ENCODE measurements at regions not wholly inside any gene's neighbourhood (a gene's known extent, or its start where the extent isn't known, plus 50 kb on each side); places are given as distances from the start of the nearest gene placed in this dataset.

- Histone ChIP-seq H3K27me3 (ENCODE audit: control insufficient read depth, insufficient read depth, low read length) (no peaks in the 10 kb centered on the region), H3K27ac (ENCODE audit: low read depth, low read length) (no peak overlapping the region), H3K9ac (ENCODE audit: low read depth, low read length) (no peak overlapping the region), H3K9me3 (ENCODE audit: control insufficient read depth, insufficient read depth, low read length) (no peaks in the 10 kb centered on the region), H3K36me3 (ENCODE audit: control insufficient read depth, insufficient read depth, low read length) (no peaks in the 10 kb centered on the region), H3K4me1 (ENCODE audit: control insufficient read depth, insufficient read depth, low read length) (no peaks in the 10 kb centered on the region), H3K4me3 (ENCODE audit: low read depth, low read length) (no peak overlapping the region)
These were observed 463.7 kb upstream of the SEMA3A start for GRCh38 chr7:84658286-84658685.

GRCh38 chr7:84654273-84654672, 459.7 kb upstream of the SEMA3A start:
- Histone ChIP-seq H3K4me1 (ENCODE audit: control insufficient read depth, insufficient read depth, low read length) (no peaks in the 10 kb centered on the region), H3K36me3 (ENCODE audit: control insufficient read depth, insufficient read depth, low read length) (no peaks in the 10 kb centered on the region), H3K9ac (ENCODE audit: low read depth, low read length) (no peak overlapping the region), H3K4me3 (ENCODE audit: low read depth, low read length) (no peak overlapping the region), H3K9me3 (ENCODE audit: control insufficient read depth, insufficient read depth, low read length) (no peaks in the 10 kb centered on the region), H3K27me3 (ENCODE audit: control insufficient read depth, insufficient read depth, low read length) (no peaks in the 10 kb centered on the region), H3K27ac (ENCODE audit: low read depth, low read length) (no peak overlapping the region)

- Histone ChIP-seq H3K27ac (ENCODE audit: low read depth, low read length) (no peak overlapping the region), H3K4me3 (ENCODE audit: low read depth, low read length) (no peak overlapping the region), H3K9ac (ENCODE audit: low read depth, low read length) (no peak overlapping the region), H3K4me1 (ENCODE audit: control insufficient read depth, insufficient read depth, low read length) (peaks cover 7% of the 10 kb centered on the region; the same call in 1 of the 2 replicates), H3K9me3 (ENCODE audit: control insufficient read depth, insufficient read depth, low read length) (no peaks in the 10 kb centered on the region), H3K36me3 (ENCODE audit: control insufficient read depth, insufficient read depth, low read length) (no peaks in the 10 kb centered on the region), H3K27me3 (ENCODE audit: control insufficient read depth, insufficient read depth, low read length) (no peaks in the 10 kb centered on the region)
These were observed 457.3 kb upstream of the SEMA3A start for GRCh38 chr7:84651876-84652275.

- H3K9ac ChIP-seq (ENCODE audit: low read depth, low read length), result no peak overlapping the region
- peaks cover 12% of the 10 kb centered on the region; the same call in 1 of the 2 replicates for H3K4me1 ChIP-seq (ENCODE audit: control insufficient read depth, insufficient read depth, low read length)
- no peaks in the 10 kb centered on the region for H3K27me3 ChIP-seq (ENCODE audit: control insufficient read depth, insufficient read depth, low read length)
- no peak overlapping the region for H3K27ac ChIP-seq (ENCODE audit: low read depth, low read length)
- H3K9me3 ChIP-seq (ENCODE audit: control insufficient read depth, insufficient read depth, low read length), result no peaks in the 10 kb centered on the region
- H3K4me3 ChIP-seq (ENCODE audit: low read depth, low read length), result no peak overlapping the region
- H3K36me3 ChIP-seq (ENCODE audit: control insufficient read depth, insufficient read depth, low read length), result no peaks in the 10 kb centered on the region
These were observed 453.5 kb upstream of the SEMA3A start for GRCh38 chr7:84647797-84648757.

- H3K27ac ChIP-seq (ENCODE audit: low read depth, low read length), result no peak overlapping the region
- no peak overlapping the region for H3K4me3 ChIP-seq (ENCODE audit: low read depth, low read length)
- H3K27me3 ChIP-seq (ENCODE audit: control insufficient read depth, insufficient read depth, low read length), result no peaks in the 10 kb centered on the region
- peaks cover 41% of the 10 kb centered on the region for H3K4me1 ChIP-seq (ENCODE audit: control insufficient read depth, insufficient read depth, low read length)
- H3K9ac ChIP-seq (ENCODE audit: low read depth, low read length), result no peak overlapping the region
- no peaks in the 10 kb centered on the region for H3K36me3 ChIP-seq (ENCODE audit: control insufficient read depth, insufficient read depth, low read length)
- H3K9me3 ChIP-seq (ENCODE audit: control insufficient read depth, insufficient read depth, low read length), result no peaks in the 10 kb centered on the region
These were observed 448.0 kb upstream of the SEMA3A start for GRCh38 chr7:84642611-84643010.

- H3K36me3 ChIP-seq (ENCODE audit: control insufficient read depth, insufficient read depth, low read length), result no peaks in the 10 kb centered on the region
- peaks cover 43% of the 10 kb centered on the region for H3K4me1 ChIP-seq (ENCODE audit: control insufficient read depth, insufficient read depth, low read length)
- H3K9ac ChIP-seq (ENCODE audit: low read depth, low read length), result peak overlapping the region; percentile 4; the same call in 1 of the 2 replicates
- H3K27ac ChIP-seq (ENCODE audit: low read depth, low read length), result peak overlapping the region; percentile 64
- H3K27me3 ChIP-seq (ENCODE audit: control insufficient read depth, insufficient read depth, low read length), result no peaks in the 10 kb centered on the region
- no peak overlapping the region for H3K4me3 ChIP-seq (ENCODE audit: low read depth, low read length)
- H3K9me3 ChIP-seq (ENCODE audit: control insufficient read depth, insufficient read depth, low read length), result no peaks in the 10 kb centered on the region
These were observed 446.0 kb upstream of the SEMA3A start for GRCh38 chr7:84640637-84641036.

- H3K36me3 ChIP-seq (ENCODE audit: control insufficient read depth, insufficient read depth, low read length), result no peaks in the 10 kb centered on the region
- H3K4me1 ChIP-seq (ENCODE audit: control insufficient read depth, insufficient read depth, low read length), result peaks cover 38% of the 10 kb centered on the region
- H3K9ac ChIP-seq (ENCODE audit: low read depth, low read length), result peak overlapping the region; percentile 23; the same call in 1 of the 2 replicates
- no peak overlapping the region for H3K4me3 ChIP-seq (ENCODE audit: low read depth, low read length)
- no peaks in the 10 kb centered on the region for H3K27me3 ChIP-seq (ENCODE audit: control insufficient read depth, insufficient read depth, low read length)
- peaks cover 5% of the 10 kb centered on the region; the same call in 1 of the 2 replicates for H3K9me3 ChIP-seq (ENCODE audit: control insufficient read depth, insufficient read depth, low read length)
- peak overlapping the region; percentile 33 for H3K27ac ChIP-seq (ENCODE audit: low read depth, low read length)
These were observed 443.7 kb upstream of the SEMA3A start for GRCh38 chr7:84638339-84638697.

- no peak overlapping the region for H3K9ac ChIP-seq (ENCODE audit: low read depth, low read length)
- H3K27ac ChIP-seq (ENCODE audit: low read depth, low read length), result peak overlapping the region; percentile 66
These were observed 443.2 kb upstream of the SEMA3A start for GRCh38 chr7:84637568-84638338.

GRCh38 chr7:84631913-84632312, 437.3 kb upstream of the SEMA3A start:
- Histone ChIP-seq H3K9me3 (ENCODE audit: control insufficient read depth, insufficient read depth, low read length) (peaks cover 12% of the 10 kb centered on the region), H3K27ac (ENCODE audit: low read depth, low read length) (no peak overlapping the region), H3K4me3 (ENCODE audit: low read depth, low read length) (no peak overlapping the region), H3K27me3 (ENCODE audit: control insufficient read depth, insufficient read depth, low read length) (no peaks in the 10 kb centered on the region), H3K4me1 (ENCODE audit: control insufficient read depth, insufficient read depth, low read length) (no peaks in the 10 kb centered on the region), H3K36me3 (ENCODE audit: control insufficient read depth, insufficient read depth, low read length) (no peaks in the 10 kb centered on the region), H3K9ac (ENCODE audit: low read depth, low read length) (no peak overlapping the region)

More at GRCh38 chr7:84637568-84638338, 443.2 kb upstream of the SEMA3A start:
- peaks cover 5% of the 10 kb centered on the region for H3K9me3 ChIP-seq (ENCODE audit: control insufficient read depth, insufficient read depth, low read length)
- no peaks in the 10 kb centered on the region for H3K36me3 ChIP-seq (ENCODE audit: control insufficient read depth, insufficient read depth, low read length)
- no peaks in the 10 kb centered on the region for H3K27me3 ChIP-seq (ENCODE audit: control insufficient read depth, insufficient read depth, low read length)
- peaks cover 38% of the 10 kb centered on the region for H3K4me1 ChIP-seq (ENCODE audit: control insufficient read depth, insufficient read depth, low read length)
- no peak overlapping the region for H3K4me3 ChIP-seq (ENCODE audit: low read depth, low read length)

- H3K9ac ChIP-seq (ENCODE audit: low read depth, low read length), result no peak overlapping the region
- H3K27me3 ChIP-seq (ENCODE audit: control insufficient read depth, insufficient read depth, low read length), result no peaks in the 10 kb centered on the region
- peaks cover 7% of the 10 kb centered on the region for H3K9me3 ChIP-seq (ENCODE audit: control insufficient read depth, insufficient read depth, low read length)
- H3K36me3 ChIP-seq (ENCODE audit: control insufficient read depth, insufficient read depth, low read length), result no peaks in the 10 kb centered on the region
- no peaks in the 10 kb centered on the region for H3K4me1 ChIP-seq (ENCODE audit: control insufficient read depth, insufficient read depth, low read length)
- H3K27ac ChIP-seq (ENCODE audit: low read depth, low read length), result no peak overlapping the region
- no peak overlapping the region for H3K4me3 ChIP-seq (ENCODE audit: low read depth, low read length)
These were observed 435.2 kb upstream of the SEMA3A start for GRCh38 chr7:84629640-84630318.
